ENCODE measurements at regions not wholly inside any gene's neighbourhood (a gene's known extent, or its start where the extent isn't known, plus 50 kb on each side); places are given as distances from the start of the nearest gene placed in this dataset.

GRCh38 chr1:165109013-165109412, 247.5 kb downstream of the LMX1A start:
- no peak overlapping the region for H3K9ac ChIP-seq (ENCODE audit: insufficient read depth in 1 of 2, low read depth in 2 of 2, low read length in 2 of 2)
- H3K36me3 ChIP-seq (ENCODE audit: control insufficient read depth, insufficient read depth, low read length) = no peaks in the 10 kb centered on the region
- BruUV-seq (replicated peaks) = no TSS peak
- no peaks in the 10 kb centered on the region for H3K27me3 ChIP-seq (ENCODE audit: control insufficient read depth in 2 of 2, insufficient read depth in 2 of 2, low read length in 2 of 2)
- in situ Hi-C loops (cut with MboI) = no loop called here
- H3K4me1 ChIP-seq (replicated peaks in 1 of 2; ENCODE audit: control insufficient read depth in 2 of 2, insufficient read depth in 2 of 2, low read length in 2 of 2) = no peaks in the 10 kb centered on the region
- no peak for ATAC-seq
- no peaks in the 10 kb centered on the region for H3K9me1 ChIP-seq (ENCODE audit: control insufficient read depth, insufficient read depth, low read length)
- ChIA-PET CTCF (ENCODE audit: low intra/inter-chr PET ratio) (no interaction called here), POLR2A (no interaction called here)
- 2% methylated on average over 4 of the region's 4 CpGs for WGBS (ENCODE audit: insufficient coverage, low coverage, missing lambda C conversion rate)
- no peak overlapping the region for H3K4me2 ChIP-seq (ENCODE audit: insufficient read depth, low read length)
- no peaks in the 10 kb centered on the region for H3K79me2 ChIP-seq (ENCODE audit: control insufficient read depth, insufficient read depth, low read length)
- no peak overlapping the region for H3K4me3 ChIP-seq
- H3K27ac ChIP-seq (ENCODE audit: extremely low read depth, low read depth, low read length) = no peak overlapping the region
- intact Hi-C loops (cut with micrococcal nuclease) = no loop called here
- no peak for DNase-seq (ENCODE audit: extremely low read depth in 1 of 4, low spot score in 3 of 4)
- FAIRE-seq = no peak
- no peaks in the 10 kb centered on the region for H3K9me3 ChIP-seq (replicated peaks; ENCODE audit: control insufficient read depth, insufficient read depth, low read depth, low read length)
- no peaks in the 10 kb centered on the region for H4K20me1 ChIP-seq (replicated peaks; ENCODE audit: control insufficient read depth, insufficient read depth, low read length)
- no peak overlapping the region for H2AFZ ChIP-seq (ENCODE audit: low read depth, low read length)
- TF ChIP-seq C11orf30 (IDR thresholded peaks at IDR 0.05; ENCODE audit: low read depth) (no peak), U2AF2 (optimal IDR thresholded peaks at IDR 0.05; ENCODE audit: low read depth, low read length) (no peak), ZNF197 (CRISPR knock-in tag; IDR thresholded peaks at IDR 0.05; ENCODE audit: low read depth) (no peak), PTRF (tag; IDR thresholded peaks at IDR 0.05) (no peak), ZNF280B (CRISPR knock-in tag; IDR thresholded peaks at IDR 0.05) (no peak), RAD21 (CRISPR knock-in tag; conservative IDR thresholded peaks at IDR 0.05 in 1 of 2, IDR thresholded peaks at IDR 0.05 in 1 of 2) (no peak), TRIM24 (IDR thresholded peaks at IDR 0.05) (no peak), GATAD2A (IDR thresholded peaks at IDR 0.05) (no peak), MNT (conservative IDR thresholded peaks at IDR 0.05) (no peak), ILF3 (IDR thresholded peaks at IDR 0.05; ENCODE audit: borderline replicate concordance) (no peak), ZNF551 (CRISPR knock-in tag; IDR thresholded peaks at IDR 0.05) (no peak), POLR2AphosphoS5 (IDR thresholded peaks at IDR 0.05; ENCODE audit: control insufficient read depth, insufficient read depth, low read depth, low read length) (no peak), USF1 (CRISPR knock-in tag; IDR thresholded peaks at IDR 0.05) (no peak), GTF3C2 (IDR thresholded peaks at IDR 0.05; ENCODE audit: borderline replicate concordance, extremely low read depth, insufficient read length) (no peak), MAFG (tag; conservative IDR thresholded peaks at IDR 0.05) (no peak)
